ENCODE measurements at regions not wholly inside any gene's neighbourhood (a gene's known extent, or its start where the extent isn't known, plus 50 kb on each side); places are given as distances from the start of the nearest gene placed in this dataset.

DNA sequence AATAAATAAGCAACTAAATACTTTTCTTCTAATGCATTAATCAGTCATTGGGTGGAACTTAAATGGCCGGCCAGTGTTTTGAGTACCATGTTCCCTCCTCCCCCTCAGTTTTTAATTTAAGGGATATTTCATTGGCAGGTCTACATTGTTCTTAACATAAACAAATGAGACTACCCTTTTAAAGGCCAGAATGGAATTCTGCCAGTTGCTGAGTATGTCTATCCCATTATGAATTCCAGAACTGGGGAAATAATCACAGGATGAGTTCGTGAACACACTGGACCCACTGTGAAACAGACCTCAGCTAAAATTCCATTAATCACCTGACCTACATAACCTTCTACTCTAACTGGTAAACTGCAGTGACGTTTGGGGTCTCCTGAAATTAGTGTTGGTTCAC, 305.5 kb upstream of the PKN2 start:
- DNase-seq (ENCODE audit: extremely low read depth, low read depth, low spot score), result no peak

DNA sequence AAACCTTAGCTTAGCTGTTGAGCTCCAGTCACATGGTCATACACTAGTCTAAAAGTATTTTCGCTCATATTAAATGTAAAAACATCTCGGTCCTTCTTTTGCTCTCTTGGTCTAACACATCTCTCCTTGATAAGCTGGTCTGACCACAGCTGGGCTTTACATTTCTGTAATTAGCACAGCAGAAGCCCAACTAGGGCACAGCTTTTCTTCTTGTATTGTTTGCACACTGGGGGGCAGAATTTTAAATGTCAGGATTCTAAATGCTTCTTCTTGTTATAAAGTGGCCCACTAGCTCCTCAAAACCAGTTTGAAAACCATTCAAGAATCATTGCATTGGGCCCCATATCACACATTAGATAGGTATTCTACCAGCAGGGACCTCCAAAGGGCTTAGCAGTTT, 289.1 kb upstream of the PKN2 start:
- DNase-seq (ENCODE audit: extremely low read depth, low read depth, low spot score), result no peak

- DNase-seq (ENCODE audit: extremely low read depth, low read depth, low spot score), result no peak
Observed at GRCh38 chr1:88398338-88398737, 285.7 kb upstream of the PKN2 start.

GRCh38 chr1:88399690-88400089, 284.4 kb upstream of the PKN2 start:
- no peak for DNase-seq (ENCODE audit: extremely low read depth, low read depth, low spot score)

DNA sequence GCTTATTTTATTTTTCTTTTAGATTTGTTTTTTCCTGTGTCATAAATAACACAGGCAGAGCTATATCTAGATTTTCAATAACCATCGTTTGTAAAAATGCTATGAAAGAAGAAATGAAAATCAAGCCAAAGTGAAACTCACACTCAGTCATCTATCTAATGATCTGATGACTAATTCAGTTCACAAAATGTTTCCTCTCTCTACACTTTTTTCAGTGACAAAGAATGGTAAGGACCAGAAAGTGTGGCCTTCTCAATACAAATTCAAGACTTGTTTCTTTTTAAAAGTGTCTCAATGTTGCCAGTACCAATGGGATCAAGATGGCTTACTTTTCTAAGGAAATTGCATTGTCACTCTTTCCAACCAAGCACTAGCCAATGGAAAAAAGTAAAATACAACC, 282.8 kb upstream of the PKN2 start:
- DNase-seq (ENCODE audit: extremely low read depth, low read depth, low spot score), result no peak

GRCh38 chr1:88404582-88404981, 279.5 kb upstream of the PKN2 start:
- no peak for DNase-seq (ENCODE audit: extremely low read depth, low read depth, low spot score)

GRCh38 chr1:88407248-88407647, 276.8 kb upstream of the PKN2 start:
- DNase-seq (ENCODE audit: extremely low read depth, low read depth, low spot score), result no peak

DNA sequence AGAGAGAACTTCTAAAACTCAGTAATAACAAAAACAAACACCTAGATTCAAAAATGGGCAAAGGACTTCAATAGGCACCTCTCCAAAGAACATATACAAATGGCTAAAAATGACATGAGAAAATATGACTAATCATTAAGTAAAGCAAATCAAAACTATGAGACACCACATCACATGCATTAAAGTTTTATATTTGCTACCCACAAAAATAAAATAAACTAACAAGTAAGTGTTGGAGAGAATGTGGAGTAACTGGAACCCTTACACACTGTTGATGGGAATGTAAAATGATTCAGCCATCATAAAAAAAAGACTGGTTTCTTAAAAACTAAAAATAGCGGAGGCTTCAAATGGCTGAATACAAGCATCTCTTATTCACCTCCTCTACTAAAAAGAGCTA, 262.1 kb upstream of the PKN2 start:
- DNase-seq (ENCODE audit: extremely low read depth, low read depth, low spot score), result no peak

DNA sequence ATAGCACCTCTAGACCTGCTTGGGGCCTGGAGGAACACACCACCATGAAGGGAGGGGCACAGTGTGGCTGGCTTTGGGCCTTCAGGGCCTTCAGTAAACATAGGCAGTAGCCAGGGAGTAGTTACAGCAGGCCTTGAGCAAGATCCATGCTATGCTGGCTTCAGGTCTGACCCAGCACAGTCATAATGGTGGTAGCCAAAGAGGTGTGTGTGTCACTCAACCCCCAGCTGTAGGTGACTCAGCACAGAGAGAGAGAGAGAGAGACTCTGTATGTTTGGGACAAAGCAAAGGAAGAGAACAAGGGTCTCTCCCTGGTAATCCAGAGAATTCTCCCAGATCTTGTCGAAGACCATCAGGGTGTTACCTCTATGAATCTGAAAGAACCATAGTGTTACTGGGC, 250.5 kb upstream of the PKN2 start:
- no peak for DNase-seq (ENCODE audit: extremely low read depth, low read depth, low spot score)

GRCh38 chr1:88434836-88435235, 249.2 kb upstream of the PKN2 start:
- DNase-seq (ENCODE audit: extremely low read depth, low read depth, low spot score), result no peak

- no peak for DNase-seq (ENCODE audit: extremely low read depth, low read depth, low spot score)
Observed at GRCh38 chr1:88441022-88441421, 243.1 kb upstream of the PKN2 start.

DNA sequence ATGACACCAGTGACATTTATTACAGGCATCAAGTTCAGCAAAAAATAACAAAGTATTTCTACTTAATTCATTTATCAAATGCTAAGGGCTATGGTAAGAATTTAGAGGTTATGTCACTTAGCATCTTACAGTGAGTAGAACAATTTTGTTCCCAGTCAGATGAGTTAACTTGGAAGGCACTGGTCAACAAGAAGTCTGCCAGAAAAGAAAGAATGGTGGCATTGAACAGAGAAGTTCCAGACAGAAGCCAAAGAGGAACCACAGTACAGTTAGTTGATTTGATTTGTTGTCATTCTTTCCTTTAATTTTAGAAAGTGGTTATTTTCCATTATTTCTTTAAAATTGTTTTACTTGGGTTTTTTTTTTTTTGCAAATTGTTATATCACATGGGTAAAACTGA, 232.2 kb upstream of the PKN2 start:
- no peak for DNase-seq (ENCODE audit: extremely low read depth, low read depth, low spot score)

GRCh38 chr1:88453295-88453694, 230.8 kb upstream of the PKN2 start:
- no peak for DNase-seq (ENCODE audit: extremely low read depth, low read depth, low spot score)

- DNase-seq (ENCODE audit: extremely low read depth, low read depth, low spot score), result no peak
Observed at GRCh38 chr1:88454781-88455180, 229.3 kb upstream of the PKN2 start.

GRCh38 chr1:88455621-88456256, 228.3 kb upstream of the PKN2 start:
- DNase-seq (ENCODE audit: extremely low read depth, low read depth, low spot score), result no peak

- DNase-seq (ENCODE audit: extremely low read depth, low read depth, low spot score), result no peak
Observed at GRCh38 chr1:88457197-88457596, 226.9 kb upstream of the PKN2 start.

- no peak for DNase-seq (ENCODE audit: extremely low read depth, low read depth, low spot score)
Observed at GRCh38 chr1:88461007-88461406, 223.1 kb upstream of the PKN2 start.

DNA sequence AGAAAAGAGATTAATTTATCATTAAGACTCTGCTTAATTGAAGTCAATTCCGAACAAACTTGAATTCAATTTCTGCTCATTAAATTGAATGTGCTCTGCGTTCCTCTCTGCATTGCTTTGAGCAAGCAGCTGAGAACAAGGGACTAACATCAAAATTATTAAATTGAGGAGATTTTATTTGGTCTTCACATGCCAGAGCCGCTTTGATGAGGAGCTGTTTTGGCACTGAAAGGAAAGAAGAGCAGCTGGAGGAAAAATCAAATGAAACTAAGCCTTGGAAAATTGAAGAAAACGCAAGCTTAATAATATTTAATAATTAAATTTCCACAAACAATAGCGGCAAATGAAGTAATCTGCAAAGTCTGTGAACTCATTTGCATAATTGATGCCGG, 222.0 kb upstream of the PKN2 start:
- no peak for DNase-seq (ENCODE audit: extremely low read depth, low read depth, low spot score)

GRCh38 chr1:88462488-88463261, 221.4 kb upstream of the PKN2 start:
- DNase-seq (ENCODE audit: extremely low read depth, low read depth, low spot score), result no peak

DNA sequence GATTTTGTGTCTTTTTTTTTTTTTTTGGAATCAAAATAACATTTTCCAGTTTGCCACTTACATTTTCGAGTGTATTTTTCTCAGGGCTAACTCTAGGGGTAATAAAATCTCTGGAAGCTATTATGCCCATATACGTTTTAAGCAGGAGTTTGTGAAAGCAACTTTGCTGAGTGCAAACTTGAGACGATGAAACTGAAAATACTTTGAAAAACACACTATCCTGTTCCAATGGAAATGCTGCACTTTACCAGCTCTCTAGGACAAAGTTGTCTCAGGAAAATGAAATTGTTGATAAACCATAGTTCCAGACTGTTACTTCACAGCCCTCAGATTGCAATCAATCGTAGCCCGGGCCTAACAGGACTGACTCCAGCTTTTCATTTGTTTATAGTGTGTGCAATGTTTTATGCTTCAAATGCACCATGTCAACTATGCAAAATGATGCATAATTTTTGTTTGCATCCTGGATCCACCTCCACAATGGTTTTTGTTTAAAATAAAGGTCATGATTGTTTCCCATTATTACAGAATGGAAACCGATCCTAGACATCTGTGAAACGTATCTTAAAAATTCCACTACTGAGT, 220.6 kb upstream of the PKN2 start:
- DNase-seq (ENCODE audit: extremely low read depth, low read depth, low spot score), result no peak

DNA sequence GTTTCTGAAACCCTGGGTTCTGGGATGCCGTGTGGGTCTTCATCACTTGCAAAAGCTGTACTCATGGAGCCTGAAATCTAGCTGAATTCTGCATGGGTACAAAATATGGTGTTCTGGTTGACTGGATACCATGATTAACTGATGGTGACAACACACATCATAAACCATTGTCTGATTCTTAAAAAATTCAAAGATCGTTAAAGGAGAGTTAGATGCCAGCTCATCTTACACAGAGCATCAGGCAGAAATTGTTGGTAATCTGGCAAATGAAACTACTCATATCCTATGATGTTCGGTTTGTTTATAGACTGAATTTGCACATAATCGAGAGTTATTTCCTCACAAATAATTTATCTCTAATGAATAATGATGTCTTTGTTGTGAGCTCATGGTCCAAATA, 218.1 kb upstream of the PKN2 start:
- DNase-seq (ENCODE audit: extremely low read depth, low read depth, low spot score), result no peak

DNA sequence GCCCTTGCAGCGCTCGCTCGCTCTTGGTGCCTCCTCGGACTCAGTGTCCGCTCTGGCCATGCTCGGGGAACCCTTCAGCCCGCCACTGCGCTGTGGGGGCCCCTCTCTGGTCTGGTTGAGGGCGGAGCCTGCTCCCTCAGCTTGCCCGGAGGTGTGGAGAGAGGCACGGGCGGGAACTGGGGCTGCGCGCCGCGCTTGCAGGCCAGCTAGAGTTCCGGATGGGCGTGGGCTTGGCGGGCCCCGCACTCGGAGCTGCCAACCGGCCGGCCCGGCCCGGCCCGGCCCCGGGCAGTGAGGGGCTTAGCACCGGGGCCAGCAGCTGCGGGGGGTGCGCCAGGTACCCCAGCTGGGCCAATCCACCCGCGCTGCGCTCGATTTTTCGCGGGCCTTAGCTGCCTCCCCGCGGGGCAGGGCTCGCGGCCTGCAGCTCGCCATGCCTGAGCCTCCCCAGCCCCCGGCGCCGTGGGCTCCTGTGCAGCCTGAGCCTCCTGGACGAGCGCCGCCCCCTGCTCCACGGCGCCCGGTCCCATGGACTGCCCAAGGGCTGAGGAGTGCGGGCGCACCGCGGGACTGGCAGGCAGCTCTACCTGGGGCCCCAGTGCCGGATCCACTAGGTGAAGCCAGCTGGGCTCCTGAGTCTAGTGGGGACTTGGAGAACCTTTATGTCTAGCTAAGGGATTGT, 217.0 kb upstream of the PKN2 start:
- no peak for DNase-seq (ENCODE audit: extremely low read depth, low read depth, low spot score)
